SU-DHL-6 (cell line): ENCODE measurements at regions not wholly inside any gene's neighbourhood (a gene's known extent, or its start where the extent isn't known, plus 50 kb on each side); places are given as distances from the start of the nearest gene placed in this dataset.
"Not testable (repeated sequence)": the region's sequence is repeated elsewhere in the genome, so short reads cannot be mapped to it uniquely, and the experiment has no call there.

Source experiments
- H2AFZ ChIP-seq: fragments of 200-600 bp; sonication (generic); 2 replicates; pipeline ENCODE4 v1.6.1; 2014; ENCODE audit warnings: low read depth, mild to moderate bottlenecking, moderate library complexity, mixed read lengths, antibody characterized with exemption, low read length; ENCODE audit not compliant: severe bottlenecking
- H3F3A ChIP-seq: fragments of 200-600 bp; shearing (Covaris generic); 2 replicates; pipeline ENCODE4 v1.6.0; 2016; ENCODE audit warnings: antibody characterized with exemption, mild to moderate bottlenecking; ENCODE audit not compliant: insufficient read depth
- H3K27ac ChIP-seq: fragments of 200-600 bp; sonication (generic); 2 replicates; pipeline ENCODE4 v1.5.1; 2016; ENCODE audit warnings: low read depth, mild to moderate bottlenecking, low read length, moderate library complexity, mixed read lengths
- H3K27me3 ChIP-seq: fragments of 200-600 bp; sonication (generic), shearing (Covaris generic); 2 replicates; pipeline ENCODE4 v1.6.0; 2014; ENCODE audit warnings: mild to moderate bottlenecking, low read length
- H3K36me3 ChIP-seq: fragments of 200-600 bp; sonication (generic); 2 replicates; pipeline ENCODE4 v1.6.1; 2014; ENCODE audit warnings: mild to moderate bottlenecking, low read length, mixed read lengths
- H3K4me2 ChIP-seq: fragments of 300-600, 200-600 bp; shearing (Covaris generic), sonication (generic); 2 replicates; pipeline ENCODE4 v1.6.0; 2014; ENCODE audit warnings: low read length, low read depth, mild to moderate bottlenecking; ENCODE audit not compliant: poor library complexity, severe bottlenecking
- H3K4me3 ChIP-seq: fragments of 200-600 bp; sonication (generic); 2 replicates; pipeline ENCODE4 v1.5.1; 2014; ENCODE audit warnings: antibody characterized with exemption, low read length, mild to moderate bottlenecking, mixed read lengths; ENCODE audit not compliant: insufficient read depth, poor library complexity, severe bottlenecking
- H3K79me2 ChIP-seq: fragments of 200-600 bp; sonication (generic); 2 replicates; pipeline ENCODE4 v1.6.1; 2014; ENCODE audit warnings: mild to moderate bottlenecking, low read length, moderate library complexity; ENCODE audit not compliant: insufficient read depth
- H3K9ac ChIP-seq: fragments of 200-600 bp; sonication (generic); 2 replicates; pipeline ENCODE4 v1.7.0; 2014; ENCODE audit warnings: mild to moderate bottlenecking, low read length
- H3K9me2 ChIP-seq: fragments of 200-600 bp; sonication (generic); replicated peaks from 2 replicates; pipeline ENCODE4 v1.6.1; 2014; ENCODE audit warnings: low read length; ENCODE audit not compliant: insufficient read depth
- H3K9me3 ChIP-seq: fragments of 200-600 bp; sonication (generic); 2 replicates; pipeline ENCODE4 v1.6.1; 2014; ENCODE audit warnings: low read length, mixed read lengths; ENCODE audit not compliant: insufficient read depth
- H4K20me1 ChIP-seq: fragments of 200-600 bp; sonication (generic); 2 replicates; pipeline ENCODE4 v1.6.1; 2014; ENCODE audit warnings: low read depth, mild to moderate bottlenecking, antibody characterized with exemption, low read length, moderate library complexity, mixed read lengths
- EZH2phosphoT487 ChIP-seq: fragments of 200-600 bp; sonication (generic), shearing (Covaris generic); conservative IDR thresholded peaks from 2 replicates; pipeline ENCODE4 v1.6.1; 2018; ENCODE audit warnings: mild to moderate bottlenecking, antibody characterized with exemption, low read length, moderate library complexity, mixed read lengths
- TF ChIP-seq, protein P1 (sequence below): fragments of 200-600 bp; sonication (generic); IDR thresholded peaks from one replicate; pipeline ENCODE4 v1.5.1; 2017; ENCODE audit warnings: antibody characterized with exemption, mild to moderate bottlenecking, low read length, moderate library complexity; ENCODE audit not compliant: insufficient read depth, poor library complexity, severe bottlenecking

DNA sequence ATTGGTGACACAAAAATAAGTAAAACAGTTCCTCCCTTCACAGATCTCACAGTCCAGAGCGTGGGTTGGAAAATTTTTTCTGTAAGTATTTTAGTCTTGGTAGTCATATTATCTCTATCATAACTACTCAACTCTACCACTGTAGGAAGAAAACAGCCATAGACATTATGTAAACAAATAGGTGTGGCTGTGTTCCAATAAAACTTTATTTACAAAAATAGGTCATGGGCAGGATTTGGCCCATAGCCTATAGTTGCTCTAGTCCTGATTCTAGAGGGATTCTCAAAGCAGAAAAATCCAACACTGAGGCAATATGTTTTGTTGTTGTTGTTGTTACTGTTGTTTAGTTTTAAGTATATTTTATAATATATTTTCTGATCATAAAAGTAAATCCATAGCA, 206.1 kb upstream of the GADL1 start:
- H3F3A ChIP-seq: no peaks in the 10 kb centered on the region
- no peak overlapping the region for H3K27ac ChIP-seq
- H3K9me3 ChIP-seq: no peaks in the 10 kb centered on the region
- H3K36me3 ChIP-seq: no peaks in the 10 kb centered on the region
- TF ChIP-seq, protein P1, sequence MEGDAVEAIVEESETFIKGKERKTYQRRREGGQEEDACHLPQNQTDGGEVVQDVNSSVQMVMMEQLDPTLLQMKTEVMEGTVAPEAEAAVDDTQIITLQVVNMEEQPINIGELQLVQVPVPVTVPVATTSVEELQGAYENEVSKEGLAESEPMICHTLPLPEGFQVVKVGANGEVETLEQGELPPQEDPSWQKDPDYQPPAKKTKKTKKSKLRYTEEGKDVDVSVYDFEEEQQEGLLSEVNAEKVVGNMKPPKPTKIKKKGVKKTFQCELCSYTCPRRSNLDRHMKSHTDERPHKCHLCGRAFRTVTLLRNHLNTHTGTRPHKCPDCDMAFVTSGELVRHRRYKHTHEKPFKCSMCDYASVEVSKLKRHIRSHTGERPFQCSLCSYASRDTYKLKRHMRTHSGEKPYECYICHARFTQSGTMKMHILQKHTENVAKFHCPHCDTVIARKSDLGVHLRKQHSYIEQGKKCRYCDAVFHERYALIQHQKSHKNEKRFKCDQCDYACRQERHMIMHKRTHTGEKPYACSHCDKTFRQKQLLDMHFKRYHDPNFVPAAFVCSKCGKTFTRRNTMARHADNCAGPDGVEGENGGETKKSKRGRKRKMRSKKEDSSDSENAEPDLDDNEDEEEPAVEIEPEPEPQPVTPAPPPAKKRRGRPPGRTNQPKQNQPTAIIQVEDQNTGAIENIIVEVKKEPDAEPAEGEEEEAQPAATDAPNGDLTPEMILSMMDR: no peak
- no peak for TF ChIP-seq EZH2phosphoT487
- no peak overlapping the region for H2AFZ ChIP-seq
- no peak overlapping the region for H3K4me3 ChIP-seq
- no peak overlapping the region for H3K9ac ChIP-seq
- H4K20me1 ChIP-seq: no peaks in the 10 kb centered on the region
- H3K27me3 ChIP-seq: no peaks in the 10 kb centered on the region
- no peak overlapping the region for H3K4me2 ChIP-seq
- H3K9me2 ChIP-seq: no peaks in the 10 kb centered on the region
- H3K79me2 ChIP-seq: no peaks in the 10 kb centered on the region

DNA sequence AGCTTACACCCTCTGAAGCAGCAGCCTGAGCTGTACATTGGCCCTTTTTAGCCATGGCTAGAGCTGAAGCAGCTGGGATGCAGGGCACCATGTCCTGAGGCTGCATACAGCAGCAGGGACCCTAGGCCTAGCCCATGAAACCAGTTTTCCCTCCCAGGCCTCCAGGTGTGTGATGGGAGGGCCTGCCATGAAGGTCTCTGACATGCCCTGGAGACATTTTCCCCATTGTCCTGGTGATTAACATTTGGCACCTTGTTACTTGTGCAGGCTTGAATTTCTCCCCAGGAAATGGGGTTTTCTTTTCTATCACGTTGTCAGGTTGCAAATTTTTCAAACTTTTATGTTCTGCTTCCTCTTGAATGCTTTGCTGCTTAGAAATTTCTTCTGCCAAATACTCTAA, 206.8 kb upstream of the GADL1 start:
- H3K9me3 ChIP-seq, H2AFZ ChIP-seq, H4K20me1 ChIP-seq, H3K9ac ChIP-seq, H3K36me3 ChIP-seq, H3K79me2 ChIP-seq, H3K4me2 ChIP-seq, H3K4me3 ChIP-seq, H3F3A ChIP-seq, H3K27ac ChIP-seq, H3K27me3 ChIP-seq, H3K9me2 ChIP-seq: not testable (repeated sequence)

DNA sequence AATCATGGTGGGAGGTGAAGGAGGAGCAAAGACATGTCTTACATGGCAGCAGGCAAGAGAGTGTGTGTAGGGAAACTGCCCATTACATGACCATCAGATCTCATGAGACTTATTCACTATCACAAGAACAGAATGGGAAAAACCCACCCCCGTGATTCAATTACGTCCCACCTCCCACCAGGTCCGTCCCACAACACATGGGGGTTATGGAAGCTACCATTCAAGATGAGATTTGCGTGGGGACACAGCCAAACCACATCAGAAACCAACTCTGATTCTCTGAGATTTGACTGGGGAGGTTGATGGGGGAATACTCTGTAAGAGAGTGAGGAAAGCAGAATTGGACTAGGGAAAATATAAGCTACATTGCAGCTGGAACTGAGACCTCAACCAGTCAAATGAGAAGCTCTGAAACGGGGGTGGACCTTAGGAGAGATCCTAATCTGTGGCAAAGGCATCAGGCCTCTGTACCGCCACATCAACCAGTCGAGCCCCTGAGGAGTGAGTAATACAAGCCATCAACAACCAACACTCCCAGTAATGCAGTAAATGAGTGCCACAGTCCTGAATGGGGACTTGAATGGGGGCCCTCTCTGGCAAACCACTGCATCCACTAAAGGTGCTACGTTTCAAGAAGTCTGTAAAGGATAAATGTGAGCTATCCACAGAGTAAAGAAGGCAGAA, 207.9 kb upstream of the GADL1 start:
- H3K9ac ChIP-seq: no peak overlapping the region
- H3K9me2 ChIP-seq: no peaks in the 10 kb centered on the region
- no peak overlapping the region for H3K27ac ChIP-seq
- TF ChIP-seq, protein P1: no peak
- TF ChIP-seq EZH2phosphoT487: no peak
- H3K79me2 ChIP-seq: no peaks in the 10 kb centered on the region
- no peaks in the 10 kb centered on the region for H3K36me3 ChIP-seq
- no peaks in the 10 kb centered on the region for H3K27me3 ChIP-seq
- H3F3A ChIP-seq: no peaks in the 10 kb centered on the region
- no peak overlapping the region for H3K4me2 ChIP-seq
- no peak overlapping the region for H2AFZ ChIP-seq
- H3K4me3 ChIP-seq: no peak overlapping the region
- H3K9me3 ChIP-seq: no peaks in the 10 kb centered on the region
- no peaks in the 10 kb centered on the region for H4K20me1 ChIP-seq

DNA sequence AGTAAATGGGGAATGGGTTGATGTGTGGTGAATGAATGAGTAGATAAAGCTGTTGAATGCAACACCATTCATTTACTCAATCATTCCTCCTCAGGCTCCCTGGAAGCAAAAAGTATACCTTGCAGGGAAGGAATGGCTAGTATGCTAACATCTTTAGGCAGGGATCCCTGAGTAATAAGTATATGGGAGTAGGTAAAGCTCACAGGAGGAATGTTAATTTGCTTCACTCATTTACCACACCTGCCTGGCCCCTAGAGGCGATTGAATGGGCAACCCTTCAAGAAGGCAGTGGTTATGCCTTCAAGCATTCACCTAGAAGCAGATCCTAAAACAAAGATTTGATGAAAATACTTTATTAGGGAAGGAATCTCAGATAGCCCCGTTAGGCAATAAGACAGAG, 208.7 kb upstream of the GADL1 start:
- Histone ChIP-seq H3K9me3 (no peaks in the 10 kb centered on the region), H2AFZ (no peak overlapping the region), H3K4me3 (no peak overlapping the region), H4K20me1 (no peaks in the 10 kb centered on the region), H3K79me2 (no peaks in the 10 kb centered on the region), H3K27ac (no peak overlapping the region), H3K27me3 (no peaks in the 10 kb centered on the region), H3K9ac (no peak overlapping the region), H3K4me2 (no peak overlapping the region), H3K36me3 (no peaks in the 10 kb centered on the region), H3K9me2 (no peaks in the 10 kb centered on the region), H3F3A (no peaks in the 10 kb centered on the region)
- TF ChIP-seq, protein P1: no peak
- no peak for TF ChIP-seq EZH2phosphoT487
